HL-60 (cell line): ENCODE measurements at regions not wholly inside any gene's neighbourhood (a gene's known extent, or its start where the extent isn't known, plus 50 kb on each side); places are given as distances from the start of the nearest gene placed in this dataset.

Experiments used
- CTCF ChIP-seq: IDR thresholded peaks from one replicate; pipeline ENCODE4 v1.5.1; 2011; ENCODE audit warnings: low read length, control low read depth, inconsistent platforms; ENCODE audit not compliant: insufficient read depth
- POLR2AphosphoS5 ChIP-seq: IDR thresholded peaks from 2 replicates; pipeline ENCODE4 v1.6.1; 2012; ENCODE audit warnings: low read depth

GRCh38 chr10:64175271-64175962 lies 654.2 kb downstream of the REEP3 start:
- TF ChIP-seq POLR2AphosphoS5: no peak
- no peak for TF ChIP-seq CTCF
